Peyer's patch (tissue), 4 donors: ENCODE measurements at regions not wholly inside any gene's neighbourhood (a gene's known extent, or its start where the extent isn't known, plus 50 kb on each side); places are given as distances from the start of the nearest gene placed in this dataset.
A peak's percentile ranks its signal among the peaks of the same experiment; 100 is the strongest.

Source experiments
- DNase-seq, 3 donors: peaks; one replicate each; pipeline ENCODE4 v3.0.0-alpha.2; 2017 to 2019
- H3K27ac ChIP-seq, 4 donors: fragments of 200-600 bp; sonication (generic); one replicate each; pipeline ENCODE4 v1.5.1; 2016 to 2019
- H3K27me3 ChIP-seq, 2 donors: fragments of 200-600 bp; sonication (generic); one replicate each; pipeline ENCODE4 v1.5.1; 2019
- H3K36me3 ChIP-seq, 3 donors: fragments of 200-600 bp; sonication (generic); one replicate each; pipeline ENCODE4 v1.5.1; 2016 to 2019
- H3K4me1 ChIP-seq, 4 donors: fragments of 200-600 bp; sonication (generic); one replicate each; pipeline ENCODE4 v1.5.1; 2016 to 2019
- H3K4me3 ChIP-seq, 4 donors: fragments of 200-600 bp; sonication (generic); 1 replicate in 3 of 4; 2 replicates in 1 of 4; pipeline ENCODE4 v1.5.1; 2016 to 2019; ENCODE audit warnings: mild to moderate bottlenecking in 1 of 4
- H3K9me3 ChIP-seq, 4 donors: fragments of 200-600 bp; sonication (generic); one replicate each; pipeline ENCODE4 v1.5.1; 2016 to 2019; ENCODE audit warnings: mild to moderate bottlenecking in 1 of 4
- POLR2A ChIP-seq, 2 donors: fragments of 450-650 bp; IDR thresholded peaks; one replicate each; pipeline ENCODE4 v1.5.1; 2017; ENCODE audit warnings: antibody characterized with exemption in 2 of 2, mild to moderate bottlenecking in 2 of 2, moderate library complexity in 2 of 2
- TF ChIP-seq, protein P1 (sequence below), 6 experiments: fragments of 450-650 bp in 4 of 6; fragments of 200-600 bp in 2 of 6; sonication (generic) in 1 of 6; IDR thresholded peaks; one replicate each; pipeline ENCODE4 v1.5.1; 2017 to 2019; ENCODE audit warnings: antibody characterized with exemption in 6 of 6, mild to moderate bottlenecking in 3 of 6, moderate library complexity in 1 of 6

DNA sequence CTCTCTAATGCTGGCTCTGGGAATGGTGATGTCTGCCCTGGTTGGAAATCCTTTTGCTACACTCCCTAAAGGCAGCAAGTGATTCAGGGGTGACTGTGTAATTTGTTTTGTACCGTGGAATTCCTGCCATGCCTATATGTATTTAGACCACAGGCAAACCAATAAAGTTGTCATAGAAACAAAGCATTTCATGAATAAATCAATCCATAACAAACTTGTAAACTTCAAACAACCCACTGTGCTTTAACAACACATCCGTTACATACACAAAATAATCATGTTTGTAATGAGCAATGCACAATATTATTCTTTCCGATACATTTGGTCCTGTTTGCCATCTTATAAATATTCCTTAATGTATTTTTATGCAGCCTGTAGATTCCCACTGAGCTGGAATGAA is 330.3 kb upstream of the SNX7 start:
- Histone ChIP-seq H3K27ac (no peak overlapping the region), H3K4me3 (no peak overlapping the region), H3K4me1 (no peaks in the 10 kb centered on the region), H3K9me3 (no peaks in the 10 kb centered on the region), H3K27me3 (no peaks in the 10 kb centered on the region), H3K36me3 (no peaks in the 10 kb centered on the region)
- DNase-seq, result no peak
- TF ChIP-seq, protein P1, sequence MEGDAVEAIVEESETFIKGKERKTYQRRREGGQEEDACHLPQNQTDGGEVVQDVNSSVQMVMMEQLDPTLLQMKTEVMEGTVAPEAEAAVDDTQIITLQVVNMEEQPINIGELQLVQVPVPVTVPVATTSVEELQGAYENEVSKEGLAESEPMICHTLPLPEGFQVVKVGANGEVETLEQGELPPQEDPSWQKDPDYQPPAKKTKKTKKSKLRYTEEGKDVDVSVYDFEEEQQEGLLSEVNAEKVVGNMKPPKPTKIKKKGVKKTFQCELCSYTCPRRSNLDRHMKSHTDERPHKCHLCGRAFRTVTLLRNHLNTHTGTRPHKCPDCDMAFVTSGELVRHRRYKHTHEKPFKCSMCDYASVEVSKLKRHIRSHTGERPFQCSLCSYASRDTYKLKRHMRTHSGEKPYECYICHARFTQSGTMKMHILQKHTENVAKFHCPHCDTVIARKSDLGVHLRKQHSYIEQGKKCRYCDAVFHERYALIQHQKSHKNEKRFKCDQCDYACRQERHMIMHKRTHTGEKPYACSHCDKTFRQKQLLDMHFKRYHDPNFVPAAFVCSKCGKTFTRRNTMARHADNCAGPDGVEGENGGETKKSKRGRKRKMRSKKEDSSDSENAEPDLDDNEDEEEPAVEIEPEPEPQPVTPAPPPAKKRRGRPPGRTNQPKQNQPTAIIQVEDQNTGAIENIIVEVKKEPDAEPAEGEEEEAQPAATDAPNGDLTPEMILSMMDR (IDR thresholded peaks at IDR 0.05), result no peak
- TF ChIP-seq POLR2A (IDR thresholded peaks at IDR 0.05), result no peak

DNA sequence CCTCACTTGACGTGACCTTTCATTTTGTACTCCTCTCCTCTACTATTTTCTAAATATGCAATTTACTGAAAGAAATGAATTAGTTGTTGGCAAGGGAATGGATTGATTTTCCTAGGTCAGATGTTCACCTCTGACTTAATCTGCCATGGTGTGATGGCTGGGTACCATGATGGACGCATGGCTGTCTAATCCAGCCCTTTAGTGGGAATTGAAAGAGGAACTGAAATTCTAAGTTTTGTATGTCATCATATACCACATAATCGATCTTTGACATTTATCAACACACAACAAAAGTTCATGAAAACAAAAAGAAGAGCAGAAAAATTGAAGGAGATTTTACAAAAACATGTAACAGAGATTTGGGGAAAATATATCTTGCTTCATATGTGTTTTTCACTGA is 331.3 kb upstream of the SNX7 start:
- Histone ChIP-seq H3K9me3 (no peaks in the 10 kb centered on the region), H3K4me1 (no peaks in the 10 kb centered on the region), H3K27ac (no peak overlapping the region), H3K4me3 (no peak overlapping the region), H3K36me3 (no peaks in the 10 kb centered on the region), H3K27me3 (no peaks in the 10 kb centered on the region)
- no peak for TF ChIP-seq POLR2A (IDR thresholded peaks at IDR 0.05)
- no peak for DNase-seq

DNA sequence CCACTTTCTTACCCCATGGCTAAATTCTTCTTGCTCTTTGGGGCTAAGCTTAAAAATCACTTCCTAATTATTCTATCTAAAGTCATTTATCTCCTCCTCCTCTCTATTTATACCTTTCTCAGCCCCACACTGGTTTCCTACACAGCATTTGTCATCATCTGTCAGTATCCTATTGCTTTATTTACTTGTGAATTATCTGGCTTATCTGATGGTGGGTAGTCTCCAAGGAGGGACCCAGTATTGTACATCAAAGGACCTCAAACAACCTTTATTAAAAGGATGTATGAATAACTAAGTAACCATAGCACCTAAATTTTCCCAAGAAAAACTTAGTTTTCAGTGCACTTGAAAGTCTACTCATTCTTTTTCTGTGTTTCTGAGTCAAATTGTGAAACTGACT is 332.7 kb upstream of the SNX7 start:
- Histone ChIP-seq H3K4me1 (peaks cover 0 to 4% (median 0%) of the 10 kb centered on the region in 4 donors), H3K27me3 (no peaks in the 10 kb centered on the region), H3K4me3 (no peak overlapping the region), H3K9me3 (no peaks in the 10 kb centered on the region), H3K27ac (no peak overlapping the region), H3K36me3 (no peaks in the 10 kb centered on the region)
- TF ChIP-seq, protein P1 (IDR thresholded peaks at IDR 0.05), result no peak
- no peak for TF ChIP-seq POLR2A (IDR thresholded peaks at IDR 0.05)
- DNase-seq, result no peak

DNA sequence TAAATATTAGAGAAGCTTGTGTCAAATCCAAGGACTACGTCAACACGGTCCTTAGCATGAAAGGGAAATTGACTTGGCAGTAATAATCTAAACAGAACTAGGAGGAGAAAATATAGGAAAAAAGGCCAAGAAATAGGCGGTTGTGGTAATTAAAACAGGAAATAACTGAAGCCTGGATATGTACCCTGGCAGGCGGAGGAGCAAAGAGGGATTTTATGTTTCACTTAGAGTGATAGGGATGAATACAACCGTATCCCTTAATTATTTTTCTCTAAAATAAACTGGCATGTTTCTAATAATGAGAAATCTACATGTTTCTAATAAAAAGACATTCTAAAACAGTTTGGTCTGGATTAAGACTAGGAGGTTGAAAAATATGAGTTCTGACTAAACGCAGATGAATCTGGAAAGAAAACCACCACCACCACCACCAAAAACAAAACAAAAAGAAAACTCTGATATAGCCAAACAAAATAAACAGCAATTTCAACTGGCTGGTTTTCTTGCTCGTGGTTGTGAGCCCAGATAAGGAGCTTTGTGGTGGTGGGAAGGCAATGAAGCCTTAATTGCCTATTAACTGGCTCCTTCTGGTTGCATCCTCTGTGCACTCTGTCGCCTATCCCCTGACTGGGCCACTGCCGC is 334.2 kb upstream of the SNX7 start:
- H3K36me3 ChIP-seq, result no peaks in the 10 kb centered on the region
- H3K9me3 ChIP-seq, result no peaks in the 10 kb centered on the region
- DNase-seq, result no peak
- TF ChIP-seq, protein P1 (IDR thresholded peaks at IDR 0.05), result no peak
- TF ChIP-seq POLR2A (IDR thresholded peaks at IDR 0.05), result no peak
- H3K27me3 ChIP-seq, result no peaks in the 10 kb centered on the region
- H3K4me1 ChIP-seq, result peaks cover 0 to 4% (median 0%) of the 10 kb centered on the region in 4 donors
- H3K27ac ChIP-seq, result no peak overlapping the region
- no peak overlapping the region for H3K4me3 ChIP-seq

DNA sequence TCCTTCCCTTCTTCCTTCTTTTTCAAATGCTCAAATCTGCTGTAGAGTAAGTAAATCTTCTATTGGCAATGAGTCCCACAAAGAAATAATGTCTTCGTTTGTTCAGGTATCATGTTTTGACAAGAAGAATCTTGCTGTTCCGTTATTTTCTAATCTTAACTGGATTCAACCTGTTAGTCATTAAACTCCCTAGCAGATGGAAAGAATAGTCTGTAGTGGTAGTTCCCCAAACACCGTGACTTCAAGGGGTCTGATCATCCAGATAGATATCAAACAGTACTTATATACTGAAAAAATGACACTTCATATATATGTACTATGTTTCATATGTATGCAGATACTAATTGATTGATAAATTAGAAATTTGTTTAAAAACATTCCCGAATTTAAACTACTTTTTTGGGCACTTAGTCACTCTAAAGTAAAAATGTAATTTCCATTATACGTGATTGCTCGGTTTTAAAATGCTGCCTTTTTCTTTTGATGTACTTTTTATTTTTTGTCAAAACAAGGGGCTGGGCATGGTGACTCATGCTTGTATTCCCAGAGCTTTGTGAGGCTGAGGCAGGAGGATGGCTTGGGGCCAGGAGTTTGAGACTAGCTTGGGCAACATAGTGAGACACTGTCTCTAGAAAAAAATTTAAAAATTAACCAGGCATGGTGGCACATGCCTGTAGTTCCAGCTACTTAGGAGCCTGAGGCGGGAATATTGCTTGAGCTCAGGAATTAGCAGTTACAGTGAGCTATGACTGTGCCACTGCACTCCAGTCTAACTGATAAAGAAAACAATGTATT is 335.7 kb upstream of the SNX7 start:
- peak in 1 of 3 donors; percentile 59 for DNase-seq
- TF ChIP-seq, protein P1 (IDR thresholded peaks at IDR 0.05), result no peak
- no peak for TF ChIP-seq POLR2A (IDR thresholded peaks at IDR 0.05)
- no peaks in the 10 kb centered on the region for H3K36me3 ChIP-seq
- H3K4me3 ChIP-seq, result no peak overlapping the region
- H3K27ac ChIP-seq, result no peak overlapping the region
- no peaks in the 10 kb centered on the region for H3K9me3 ChIP-seq
- H3K4me1 ChIP-seq, result peaks cover 0 to 4% (median 0%) of the 10 kb centered on the region in 4 donors
- no peaks in the 10 kb centered on the region for H3K27me3 ChIP-seq

DNA sequence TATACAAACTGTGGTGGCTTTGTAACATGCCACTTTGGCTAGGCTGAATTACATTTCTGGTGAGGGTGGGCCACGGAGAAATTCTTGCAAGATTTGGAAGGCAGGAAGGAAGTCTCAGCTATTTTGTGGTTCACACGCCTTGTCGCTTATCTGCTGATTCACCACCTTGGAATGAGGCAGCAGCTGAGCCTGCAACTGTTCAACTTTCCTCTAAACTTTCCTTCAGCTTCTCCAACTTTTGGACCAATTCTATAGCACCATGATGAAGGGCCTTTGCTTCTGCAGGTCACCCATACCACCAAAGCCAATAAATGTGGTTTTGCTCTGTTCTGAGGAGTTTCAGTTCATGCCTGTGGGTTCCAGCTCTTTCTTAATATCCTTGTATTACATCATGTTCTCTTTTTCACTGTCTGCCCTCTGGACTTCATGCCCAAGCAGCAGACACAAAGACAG is 337.6 kb upstream of the SNX7 start:
- H3K27ac ChIP-seq, result no peak overlapping the region
- no peaks in the 10 kb centered on the region for H3K36me3 ChIP-seq
- peaks cover 0 to 4% (median 0%) of the 10 kb centered on the region in 4 donors for H3K4me1 ChIP-seq
- H3K9me3 ChIP-seq, result no peaks in the 10 kb centered on the region
- peak in 1 of 3 donors; percentile 52 for DNase-seq
- TF ChIP-seq, protein P1 (IDR thresholded peaks at IDR 0.05), result no peak
- TF ChIP-seq POLR2A (IDR thresholded peaks at IDR 0.05), result no peak
- H3K4me3 ChIP-seq, result no peak overlapping the region
- no peaks in the 10 kb centered on the region for H3K27me3 ChIP-seq
